G401.6 (cell line): ENCODE measurements at regions not wholly inside any gene's neighbourhood (a gene's known extent, or its start where the extent isn't known, plus 50 kb on each side); places are given as distances from the start of the nearest gene placed in this dataset.

Experiments used
- FAIRE-seq: peaks from 2 replicates; lab custom pipeline; 2012; peaks lifted over from hg19 to GRCh38; lab: Jason Lieb, UNC

GRCh38 chr5:166399781-166400180 lies 1891.7 kb upstream of the WWC1 start:
- FAIRE-seq, result no peak

- FAIRE-seq, result no peak
Measured at GRCh38 chr5:166401391-166401790, 1890.1 kb upstream of the WWC1 start.

- FAIRE-seq, result no peak
Measured at GRCh38 chr5:166412191-166412590, 1879.3 kb upstream of the WWC1 start.

GRCh38 chr5:166427211-166427610 lies 1864.2 kb upstream of the WWC1 start:
- FAIRE-seq, result no peak

- FAIRE-seq, result no peak
Measured at GRCh38 chr5:166428264-166428803, 1863.1 kb upstream of the WWC1 start.

- FAIRE-seq, result no peak
Measured at GRCh38 chr5:166430491-166431319, 1860.7 kb upstream of the WWC1 start.

GRCh38 chr5:166431456-166431855 lies 1860.0 kb upstream of the WWC1 start:
- no peak for FAIRE-seq

- FAIRE-seq, result no peak
Measured at GRCh38 chr5:166433679-166434078, 1857.8 kb upstream of the WWC1 start.

- FAIRE-seq, result no peak
Measured at GRCh38 chr5:166436872-166437271, 1854.6 kb upstream of the WWC1 start.

- FAIRE-seq, result no peak
Measured at GRCh38 chr5:166486348-166486747, 1805.1 kb upstream of the WWC1 start.

- FAIRE-seq, result no peak
Measured at GRCh38 chr5:166488560-166488959, 1802.9 kb upstream of the WWC1 start.

GRCh38 chr5:166493040-166493439 lies 1798.4 kb upstream of the WWC1 start:
- FAIRE-seq, result no peak

GRCh38 chr5:166493612-166494011 lies 1797.8 kb upstream of the WWC1 start:
- FAIRE-seq, result no peak

GRCh38 chr5:166497496-166498104 lies 1793.8 kb upstream of the WWC1 start:
- FAIRE-seq, result no peak

GRCh38 chr5:166499447-166500240 lies 1791.8 kb upstream of the WWC1 start:
- no peak for FAIRE-seq

GRCh38 chr5:166503506-166503905 lies 1787.9 kb upstream of the WWC1 start:
- FAIRE-seq, result no peak

GRCh38 chr5:166505067-166505466 lies 1786.4 kb upstream of the WWC1 start:
- FAIRE-seq, result no peak

- no peak for FAIRE-seq
Measured at GRCh38 chr5:166505544-166505943, 1785.9 kb upstream of the WWC1 start.

- FAIRE-seq, result no peak
Measured at GRCh38 chr5:166507810-166508425, 1783.5 kb upstream of the WWC1 start.

GRCh38 chr5:166509085-166509484 lies 1782.4 kb upstream of the WWC1 start:
- no peak for FAIRE-seq

- no peak for FAIRE-seq
Measured at GRCh38 chr5:166517976-166518375, 1773.5 kb upstream of the WWC1 start.

- FAIRE-seq, result no peak
Measured at GRCh38 chr5:166523206-166523605, 1768.2 kb upstream of the WWC1 start.
